22Rv1 (cell line): ENCODE measurements at regions not wholly inside any gene's neighbourhood (a gene's known extent, or its start where the extent isn't known, plus 50 kb on each side); places are given as distances from the start of the nearest gene placed in this dataset.

Experiments used
- CTCF ChIP-seq: fragments of 450-650 bp; IDR thresholded peaks from 2 replicates; pipeline ENCODE4 v1.5.1; 2017; ENCODE audit warnings: mild to moderate bottlenecking
- ZFX ChIP-seq: fragments of 450-650 bp; IDR thresholded peaks from 2 replicates; pipeline ENCODE4 v1.6.1; 2017; ENCODE audit warnings: antibody characterized with exemption, borderline replicate concordance

GRCh38 chr21:43324596-43324995 is 102.3 kb downstream of the SIK1 start:
- TF ChIP-seq CTCF (no peak), ZFX (no peak)
